ENCODE measurements at regions not wholly inside any gene's neighbourhood (a gene's known extent, or its start where the extent isn't known, plus 50 kb on each side); places are given as distances from the start of the nearest gene placed in this dataset.

DNA sequence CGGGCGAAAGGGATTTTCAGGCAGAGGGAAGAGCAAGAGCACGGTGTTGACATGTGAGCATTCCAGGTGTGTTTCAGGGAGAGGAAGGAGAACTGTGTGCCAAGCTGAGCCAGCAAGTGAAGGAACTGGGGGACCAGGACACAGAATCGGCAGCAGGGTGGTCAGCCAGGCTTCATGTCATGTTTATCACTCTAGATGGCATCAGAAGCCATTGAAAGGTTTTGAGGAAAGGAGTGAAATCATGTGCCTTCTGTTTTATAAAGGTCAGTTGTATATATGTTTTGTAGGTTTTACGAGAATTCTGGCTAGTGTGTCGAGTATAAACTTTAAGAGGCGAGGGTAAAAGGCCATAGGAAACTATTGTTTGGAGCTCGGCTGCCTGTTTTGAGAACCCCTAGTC, 682.3 kb downstream of the TRIML1 start:
- TF ChIP-seq, protein P1, sequence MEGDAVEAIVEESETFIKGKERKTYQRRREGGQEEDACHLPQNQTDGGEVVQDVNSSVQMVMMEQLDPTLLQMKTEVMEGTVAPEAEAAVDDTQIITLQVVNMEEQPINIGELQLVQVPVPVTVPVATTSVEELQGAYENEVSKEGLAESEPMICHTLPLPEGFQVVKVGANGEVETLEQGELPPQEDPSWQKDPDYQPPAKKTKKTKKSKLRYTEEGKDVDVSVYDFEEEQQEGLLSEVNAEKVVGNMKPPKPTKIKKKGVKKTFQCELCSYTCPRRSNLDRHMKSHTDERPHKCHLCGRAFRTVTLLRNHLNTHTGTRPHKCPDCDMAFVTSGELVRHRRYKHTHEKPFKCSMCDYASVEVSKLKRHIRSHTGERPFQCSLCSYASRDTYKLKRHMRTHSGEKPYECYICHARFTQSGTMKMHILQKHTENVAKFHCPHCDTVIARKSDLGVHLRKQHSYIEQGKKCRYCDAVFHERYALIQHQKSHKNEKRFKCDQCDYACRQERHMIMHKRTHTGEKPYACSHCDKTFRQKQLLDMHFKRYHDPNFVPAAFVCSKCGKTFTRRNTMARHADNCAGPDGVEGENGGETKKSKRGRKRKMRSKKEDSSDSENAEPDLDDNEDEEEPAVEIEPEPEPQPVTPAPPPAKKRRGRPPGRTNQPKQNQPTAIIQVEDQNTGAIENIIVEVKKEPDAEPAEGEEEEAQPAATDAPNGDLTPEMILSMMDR (IDR thresholded peaks at IDR 0.05): no peak
- TF ChIP-seq POLR2A (IDR thresholded peaks at IDR 0.05) (no peak), EP300 (IDR thresholded peaks at IDR 0.05) (no peak), POLR2AphosphoS5 (IDR thresholded peaks at IDR 0.05) (no peak)

All from gastroesophageal sphincter (tissue), 3 donors.